ENCODE measurements at regions not wholly inside any gene's neighbourhood (a gene's known extent, or its start where the extent isn't known, plus 50 kb on each side); places are given as distances from the start of the nearest gene placed in this dataset.

GRCh38 chr2:222080141-222080540 is 218.7 kb downstream of the PAX3 start:
- Histone ChIP-seq H3K9me3 (no peaks in the 10 kb centered on the region), H3K4me1 (ENCODE audit: low read depth) (no peaks in the 10 kb centered on the region), H3K36me3 (ENCODE audit: low read depth) (no peaks in the 10 kb centered on the region), H3K4me3 (no peak overlapping the region)
- intact Hi-C loops (cut with DNase I, micrococcal nuclease), result no loop called here
- ATAC-seq, result no peak
- TF ChIP-seq CTCF (IDR thresholded peaks at IDR 0.05), result no peak
- no peak for DNase-seq

GRCh38 chr2:222076973-222077690 is 221.7 kb downstream of the PAX3 start:
- no peak for TF ChIP-seq CTCF (IDR thresholded peaks at IDR 0.05)
- Histone ChIP-seq H3K9me3 (no peaks in the 10 kb centered on the region), H3K36me3 (ENCODE audit: low read depth) (no peaks in the 10 kb centered on the region), H3K4me3 (no peak overlapping the region), H3K4me1 (ENCODE audit: low read depth) (no peaks in the 10 kb centered on the region)
- intact Hi-C loops (cut with DNase I, micrococcal nuclease), result no loop called here
- ATAC-seq (no peak), DNase-seq (no peak)

- Histone ChIP-seq H3K4me1 (ENCODE audit: low read depth) (no peaks in the 10 kb centered on the region), H3K9me3 (no peaks in the 10 kb centered on the region), H3K4me3 (no peak overlapping the region), H3K36me3 (ENCODE audit: low read depth) (no peaks in the 10 kb centered on the region)
- TF ChIP-seq CTCF (IDR thresholded peaks at IDR 0.05), result no peak
- DNase-seq, result no peak
- intact Hi-C loops (cut with DNase I, micrococcal nuclease), result no loop called here
- no peak for ATAC-seq
Measured at GRCh38 chr2:222074674-222075073, 224.1 kb downstream of the PAX3 start.

- H3K4me3 ChIP-seq, result no peak overlapping the region
- no peaks in the 10 kb centered on the region for H3K36me3 ChIP-seq (ENCODE audit: low read depth)
- no peaks in the 10 kb centered on the region for H3K4me1 ChIP-seq (ENCODE audit: low read depth)
- ATAC-seq (no peak), DNase-seq (no peak)
- no peak for TF ChIP-seq CTCF (IDR thresholded peaks at IDR 0.05)
- no peaks in the 10 kb centered on the region for H3K9me3 ChIP-seq
- intact Hi-C loops (cut with DNase I, micrococcal nuclease), result no loop called here
Measured at GRCh38 chr2:222071911-222072310, 226.9 kb downstream of the PAX3 start.

GRCh38 chr2:222064286-222064685 is 234.5 kb downstream of the PAX3 start:
- DNase-seq (no peak), ATAC-seq (no peak)
- Histone ChIP-seq H3K4me1 (ENCODE audit: low read depth) (no peaks in the 10 kb centered on the region), H3K9me3 (no peaks in the 10 kb centered on the region), H3K4me3 (no peak overlapping the region), H3K36me3 (ENCODE audit: low read depth) (no peaks in the 10 kb centered on the region)
- no peak for TF ChIP-seq CTCF (IDR thresholded peaks at IDR 0.05)
- intact Hi-C loops (cut with DNase I, micrococcal nuclease), result no loop called here

Measured in mucosa of descending colon (tissue), 3 donors.